AG09319 (cell line): ENCODE measurements at regions not wholly inside any gene's neighbourhood (a gene's known extent, or its start where the extent isn't known, plus 50 kb on each side); places are given as distances from the start of the nearest gene placed in this dataset.

ENCODE experiments used
- DNase-seq: peaks from one replicate; pipeline ENCODE4 v3.0.0-alpha.2; 2010; ENCODE audit warnings: low read depth; ENCODE audit errors: extremely low read depth
- CTCF ChIP-seq: IDR thresholded peaks from 2 replicates; pipeline ENCODE4 v1.5.1; 2011; ENCODE audit warnings: low read depth, mild to moderate bottlenecking, inconsistent platforms, low read length, moderate library complexity

GRCh38 chr10:78563314-78563713 lies 505.5 kb upstream of the ZMIZ1 start:
- TF ChIP-seq CTCF = no peak
- DNase-seq = no peak

GRCh38 chr10:78565841-78566240 lies 502.9 kb upstream of the ZMIZ1 start:
- no peak for TF ChIP-seq CTCF
- DNase-seq = no peak

GRCh38 chr10:78566284-78567111 lies 502.3 kb upstream of the ZMIZ1 start:
- TF ChIP-seq CTCF = no peak
- DNase-seq = no peak

GRCh38 chr10:78567680-78568455 lies 500.9 kb upstream of the ZMIZ1 start:
- no peak for TF ChIP-seq CTCF
- no peak for DNase-seq

- DNase-seq = no peak
- TF ChIP-seq CTCF = no peak
These were observed 500.1 kb upstream of the ZMIZ1 start for GRCh38 chr10:78568620-78569019.

- TF ChIP-seq CTCF = no peak
These were observed 498.0 kb upstream of the ZMIZ1 start for GRCh38 chr10:78570633-78571235.

GRCh38 chr10:78571286-78571685 lies 497.5 kb upstream of the ZMIZ1 start:
- TF ChIP-seq CTCF = no peak
- DNase-seq = no peak

More at GRCh38 chr10:78570633-78571235, 498.0 kb upstream of the ZMIZ1 start:
- no peak for DNase-seq
